ENCODE measurements at regions not wholly inside any gene's neighbourhood (a gene's known extent, or its start where the extent isn't known, plus 50 kb on each side); places are given as distances from the start of the nearest gene placed in this dataset.

DNA sequence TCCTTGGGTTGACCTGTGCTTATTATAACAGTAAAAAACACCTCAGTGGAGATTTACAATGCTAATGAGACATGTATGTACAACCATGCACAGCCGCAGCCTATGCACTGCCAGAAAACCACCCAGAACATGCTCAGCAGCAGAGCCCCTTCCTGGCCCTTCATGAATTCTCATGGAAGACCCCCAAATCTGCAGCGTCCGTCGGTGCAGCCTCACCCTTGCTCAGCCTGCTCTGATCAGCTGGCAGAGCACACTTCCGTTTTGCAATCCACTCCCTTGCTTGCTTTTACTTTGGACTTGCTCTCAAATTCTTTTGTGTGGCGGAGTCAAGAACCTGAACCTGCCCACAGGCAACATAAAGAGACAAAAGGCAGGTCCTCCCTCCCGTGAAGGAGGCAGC, 378.2 kb upstream of the SULF2 start:
- H3K9me3 ChIP-seq: no peaks in the 10 kb centered on the region
- H3K4me1 ChIP-seq: no peaks in the 10 kb centered on the region
- H3K27ac ChIP-seq: no peak overlapping the region
- no peak for ATAC-seq
- no peak for DNase-seq
- peaks cover 4 to 14% (median 6%) of the 10 kb centered on the region in 3 donors for H3K27me3 ChIP-seq (ENCODE audit: insufficient read depth in 3 of 3, low read length in 2 of 3)
- no peak overlapping the region for H3K4me3 ChIP-seq
- no peaks in the 10 kb centered on the region for H3K36me3 ChIP-seq (ENCODE audit: insufficient read depth in 1 of 2, low read depth in 1 of 2)
- WGBS, 3 donors: 51 to 62% (median 53%) methylated on average over 7 of the region's 7 CpGs
- TF ChIP-seq, protein P1, sequence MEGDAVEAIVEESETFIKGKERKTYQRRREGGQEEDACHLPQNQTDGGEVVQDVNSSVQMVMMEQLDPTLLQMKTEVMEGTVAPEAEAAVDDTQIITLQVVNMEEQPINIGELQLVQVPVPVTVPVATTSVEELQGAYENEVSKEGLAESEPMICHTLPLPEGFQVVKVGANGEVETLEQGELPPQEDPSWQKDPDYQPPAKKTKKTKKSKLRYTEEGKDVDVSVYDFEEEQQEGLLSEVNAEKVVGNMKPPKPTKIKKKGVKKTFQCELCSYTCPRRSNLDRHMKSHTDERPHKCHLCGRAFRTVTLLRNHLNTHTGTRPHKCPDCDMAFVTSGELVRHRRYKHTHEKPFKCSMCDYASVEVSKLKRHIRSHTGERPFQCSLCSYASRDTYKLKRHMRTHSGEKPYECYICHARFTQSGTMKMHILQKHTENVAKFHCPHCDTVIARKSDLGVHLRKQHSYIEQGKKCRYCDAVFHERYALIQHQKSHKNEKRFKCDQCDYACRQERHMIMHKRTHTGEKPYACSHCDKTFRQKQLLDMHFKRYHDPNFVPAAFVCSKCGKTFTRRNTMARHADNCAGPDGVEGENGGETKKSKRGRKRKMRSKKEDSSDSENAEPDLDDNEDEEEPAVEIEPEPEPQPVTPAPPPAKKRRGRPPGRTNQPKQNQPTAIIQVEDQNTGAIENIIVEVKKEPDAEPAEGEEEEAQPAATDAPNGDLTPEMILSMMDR (IDR thresholded peaks at IDR 0.05): no peak
- intact Hi-C loops (cut with DNase I): no loop called here

DNA sequence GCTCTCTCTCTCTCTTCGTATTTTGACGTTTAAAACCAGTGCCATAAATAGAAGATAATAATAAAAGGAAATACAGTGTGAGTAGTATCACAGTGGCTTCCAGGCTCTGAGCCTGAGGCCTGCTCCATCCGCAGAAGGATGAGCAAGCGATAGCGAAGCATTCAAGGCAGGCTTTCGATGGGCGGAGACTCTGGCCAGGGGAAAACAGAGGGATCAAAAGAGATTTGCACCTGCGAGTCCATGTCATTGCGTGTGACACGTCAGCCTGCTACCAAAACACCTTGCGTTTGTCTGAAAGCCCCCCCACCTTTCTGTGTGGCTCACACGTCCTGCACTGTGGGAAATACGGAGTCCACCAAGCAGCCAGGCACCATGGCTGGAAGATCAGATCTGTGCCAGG, 377.3 kb upstream of the SULF2 start:
- Histone ChIP-seq H3K4me3 (no peak overlapping the region), H3K27ac (no peak overlapping the region), H3K27me3 (ENCODE audit: insufficient read depth in 3 of 3, low read length in 2 of 3) (peaks cover 4 to 14% (median 6%) of the 10 kb centered on the region in 3 donors), H3K9me3 (no peaks in the 10 kb centered on the region), H3K4me1 (no peaks in the 10 kb centered on the region), H3K36me3 (ENCODE audit: insufficient read depth in 1 of 2, low read depth in 1 of 2) (no peaks in the 10 kb centered on the region)
- TF ChIP-seq, protein P1 (IDR thresholded peaks at IDR 0.05): no peak
- ATAC-seq (no peak), DNase-seq (no peak)
- WGBS, 3 donors: 82 to 89% (median 86%) methylated on average over 13 of the region's 13 CpGs
- intact Hi-C loops (cut with DNase I): no loop called here

DNA sequence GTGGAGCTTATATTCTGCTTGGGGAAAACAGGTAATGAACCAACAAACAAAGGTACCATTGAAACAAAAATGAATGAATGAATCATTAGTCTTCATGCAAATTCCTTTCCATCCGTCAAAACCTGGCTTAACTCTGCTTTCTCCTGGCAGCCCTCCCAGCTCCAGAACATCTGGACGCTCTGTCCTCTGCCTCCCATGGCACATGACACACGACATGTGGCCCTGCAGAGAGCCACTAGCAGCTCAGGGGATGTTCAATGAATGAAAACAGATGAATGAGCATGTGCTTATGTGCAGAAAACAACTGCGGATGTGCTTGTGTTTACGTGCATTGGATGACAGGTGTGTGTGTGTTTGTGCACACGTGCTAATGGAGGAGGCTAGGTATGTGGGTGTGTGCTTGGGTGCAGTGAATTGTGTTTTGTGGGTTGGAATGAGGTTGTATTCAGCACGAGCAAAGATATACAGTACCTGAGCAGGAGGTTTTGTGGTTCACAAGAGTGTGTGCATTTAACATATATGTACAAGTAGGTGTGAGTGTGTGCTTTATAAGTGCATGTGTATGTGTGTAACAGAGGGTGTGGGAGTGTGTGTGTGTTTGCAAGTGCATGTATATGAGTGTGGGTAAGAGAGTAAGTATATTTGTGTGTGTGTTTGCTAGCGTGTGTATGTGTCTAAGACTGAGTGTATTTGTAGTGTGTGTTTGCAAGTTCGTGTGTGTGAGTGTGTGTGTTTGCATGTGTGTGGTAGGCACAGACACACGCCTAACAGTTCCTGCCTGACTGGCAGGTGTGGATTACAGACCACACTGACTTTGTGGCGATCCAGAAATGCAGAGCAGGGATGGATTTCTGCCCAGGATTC, 374.1 kb upstream of the SULF2 start:
- no peaks in the 10 kb centered on the region for H3K4me1 ChIP-seq
- H3K9me3 ChIP-seq: peaks cover 7% of the 10 kb centered on the region
- intact Hi-C loops (cut with DNase I): no loop called here
- H3K27ac ChIP-seq: no peak overlapping the region
- ATAC-seq: no peak
- WGBS, 3 donors: 36 to 48% (median 39%) methylated on average over 11 of the region's 11 CpGs
- no peaks in the 10 kb centered on the region for H3K36me3 ChIP-seq (ENCODE audit: insufficient read depth in 1 of 2, low read depth in 1 of 2)
- TF ChIP-seq, protein P1 (IDR thresholded peaks at IDR 0.05): no peak
- DNase-seq: no peak
- peaks cover 0 to 2% (median 0%) of the 10 kb centered on the region in 3 donors for H3K27me3 ChIP-seq (ENCODE audit: insufficient read depth in 3 of 3, low read length in 2 of 3)
- H3K4me3 ChIP-seq: no peak overlapping the region

DNA sequence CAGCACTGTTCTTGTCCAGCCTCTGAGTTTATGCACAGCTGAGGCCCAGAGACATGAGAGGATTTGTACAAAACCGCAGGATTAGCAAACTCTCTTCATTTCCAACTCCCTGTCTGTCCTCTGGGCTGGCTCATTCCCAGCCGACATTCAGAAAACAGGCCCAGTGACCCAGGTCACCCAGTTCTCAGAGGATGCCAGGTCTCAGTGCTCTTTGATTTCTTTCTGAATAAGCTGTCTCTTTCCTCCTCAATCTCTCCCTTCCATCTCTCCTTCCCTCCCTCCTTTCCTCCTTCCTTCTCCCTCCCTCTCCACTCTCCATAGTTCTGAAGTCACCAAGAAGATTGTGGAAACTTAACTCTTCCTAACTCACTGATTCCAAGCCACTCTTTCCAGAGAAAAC, 372.7 kb upstream of the SULF2 start:
- Histone ChIP-seq H3K9me3 (peaks cover 7% of the 10 kb centered on the region), H3K36me3 (ENCODE audit: insufficient read depth in 1 of 2, low read depth in 1 of 2) (no peaks in the 10 kb centered on the region), H3K4me3 (no peak overlapping the region), H3K27me3 (ENCODE audit: insufficient read depth in 3 of 3, low read length in 2 of 3) (peaks cover 0 to 2% (median 0%) of the 10 kb centered on the region in 3 donors), H3K27ac (no peak overlapping the region), H3K4me1 (no peaks in the 10 kb centered on the region)
- no peak for ATAC-seq
- 10 to 22% (median 20%) methylated on average over 2 of the region's 2 CpGs for WGBS, 3 donors
- intact Hi-C loops (cut with DNase I): no loop called here
- TF ChIP-seq, protein P1 (IDR thresholded peaks at IDR 0.05): no peak
- DNase-seq: peak in 1 of 2 donors; percentile 61
